Neural cell (in vitro differentiated cells): ENCODE measurements at regions not wholly inside any gene's neighbourhood (a gene's known extent, or its start where the extent isn't known, plus 50 kb on each side); places are given as distances from the start of the nearest gene placed in this dataset.

Experiments used
- H2AFZ ChIP-seq: fragments of 200-600, 300-800 bp; sonication (generic), shearing (Covaris generic); 2 replicates; pipeline ENCODE4 v1.6.0; 2014; ENCODE audit warnings: low read depth, mild to moderate bottlenecking, antibody characterized with exemption, low read length, moderate library complexity
- H3F3A ChIP-seq: fragments of 200-600 bp; shearing (Covaris generic); 2 replicates; pipeline ENCODE4 v1.6.1; 2016; ENCODE audit warnings: mild to moderate bottlenecking, moderate library complexity, mixed read lengths, antibody characterized with exemption, low read length; ENCODE audit not compliant: insufficient read depth, poor library complexity, severe bottlenecking
- H3K27ac ChIP-seq: fragments of 200-600, 300-800 bp; sonication (generic), shearing (Covaris generic); 2 replicates; pipeline ENCODE4 v1.5.1; 2014; ENCODE audit warnings: mild to moderate bottlenecking, low read length, moderate library complexity
- H3K27me3 ChIP-seq: fragments of 300-800, 200-600 bp; sonication (generic), shearing (Covaris generic); 2 replicates; pipeline ENCODE4 v1.6.0; 2014; ENCODE audit warnings: mild to moderate bottlenecking, low read depth, low read length, moderate library complexity; ENCODE audit not compliant: insufficient read depth
- H3K36me3 ChIP-seq: fragments of 300-800, 200-600 bp; sonication (generic), shearing (Covaris generic); 2 replicates; pipeline ENCODE4 v1.5.1; 2014; ENCODE audit warnings: mild to moderate bottlenecking, antibody characterized with exemption, low read length, moderate library complexity; ENCODE audit not compliant: insufficient read depth
- H3K4me2 ChIP-seq: fragments of 300-800, 200-600 bp; sonication (generic), shearing (Covaris generic); 2 replicates; pipeline ENCODE4 v1.6.0; 2014; ENCODE audit warnings: mild to moderate bottlenecking, low read length
- H3K4me3 ChIP-seq: fragments of 300-800, 200-600 bp; sonication (generic), shearing (Covaris generic); 2 replicates; pipeline ENCODE4 v1.5.1; 2014; ENCODE audit warnings: mild to moderate bottlenecking, low read length, moderate library complexity
- H3K79me2 ChIP-seq: fragments of 200-600 bp; shearing (Covaris generic); replicated peaks from 2 replicates; pipeline ENCODE4 v1.6.0; 2014; ENCODE audit warnings: mild to moderate bottlenecking, low read length, moderate library complexity; ENCODE audit not compliant: insufficient read depth
- H3K9ac ChIP-seq: fragments of 300-800, 200-600 bp; sonication (generic), shearing (Covaris generic); 2 replicates; pipeline ENCODE4 v1.6.1; 2016; ENCODE audit warnings: mild to moderate bottlenecking, low read length, mixed read lengths
- H3K9me2 ChIP-seq: fragments of 200-600 bp; shearing (Covaris generic); 2 replicates; pipeline ENCODE4 v1.6.1; 2016; ENCODE audit warnings: mild to moderate bottlenecking, low read length, mixed read lengths; ENCODE audit not compliant: insufficient read depth
- H3K9me3 ChIP-seq: fragments of 200-600, 300-800 bp; sonication (generic), shearing (Covaris generic); 2 replicates; pipeline ENCODE4 v1.6.1; 2016; ENCODE audit warnings: mild to moderate bottlenecking, mixed run types, low read length, moderate library complexity, mixed read lengths
- H4K20me1 ChIP-seq: fragments of 200-600 bp; shearing (Covaris generic); 2 replicates; pipeline ENCODE4 v1.6.1; 2016; ENCODE audit warnings: mild to moderate bottlenecking, mixed run types; ENCODE audit not compliant: insufficient read depth
- CTCF ChIP-seq: fragments of 450-650 bp; IDR thresholded peaks from 2 replicates; pipeline ENCODE4 v1.5.1; 2014; ENCODE audit warnings: antibody characterized with exemption, mild to moderate bottlenecking, moderate library complexity; ENCODE audit not compliant: poor library complexity, severe bottlenecking
- EP300 ChIP-seq: fragments of 450-650 bp; conservative IDR thresholded peaks from 2 replicates; pipeline ENCODE4 v1.6.1; 2014; ENCODE audit warnings: antibody characterized with exemption, mild to moderate bottlenecking, moderate library complexity; ENCODE audit not compliant: poor library complexity, severe bottlenecking
- MXI1 ChIP-seq: fragments of 450-650 bp; conservative IDR thresholded peaks from 2 replicates; pipeline ENCODE4 v1.6.1; 2014; ENCODE audit warnings: antibody characterized with exemption, mild to moderate bottlenecking; ENCODE audit not compliant: poor library complexity, severe bottlenecking
- POLR2AphosphoS5 ChIP-seq: IDR thresholded peaks from 2 replicates; pipeline ENCODE4 v1.6.1; 2012
- RAD21 ChIP-seq: fragments of 450-650 bp; conservative IDR thresholded peaks from 2 replicates; pipeline ENCODE4 v1.6.1; 2014; ENCODE audit warnings: antibody characterized with exemption, mild to moderate bottlenecking, moderate library complexity
- REST ChIP-seq: IDR thresholded peaks from 2 replicates; pipeline ENCODE4 v1.6.1; 2012; ENCODE audit warnings: borderline replicate concordance
- TAF1 ChIP-seq: IDR thresholded peaks from 2 replicates; pipeline ENCODE4 v1.6.1; 2012; ENCODE audit warnings: low read depth

- Histone ChIP-seq H3K79me2 (no peaks in the 10 kb centered on the region), H4K20me1 (no peaks in the 10 kb centered on the region), H3K4me3 (no peak overlapping the region), H3K27me3 (no peaks in the 10 kb centered on the region), H3K9ac (no peak overlapping the region), H3K36me3 (no peaks in the 10 kb centered on the region), H3F3A (no peaks in the 10 kb centered on the region), H3K9me2 (no peaks in the 10 kb centered on the region), H3K4me2 (no peak overlapping the region), H3K27ac (no peak overlapping the region), H2AFZ (no peak overlapping the region), H3K9me3 (no peaks in the 10 kb centered on the region)
- TF ChIP-seq EP300 (no peak), RAD21 (no peak)
These were observed 216.7 kb downstream of the SNX19 start for GRCh38 chr11:130699561-130699960.

- H3K9me2 ChIP-seq: no peaks in the 10 kb centered on the region
- H3K79me2 ChIP-seq: no peaks in the 10 kb centered on the region
- no peak overlapping the region for H3K4me2 ChIP-seq
- no peaks in the 10 kb centered on the region for H3K27me3 ChIP-seq
- H2AFZ ChIP-seq: no peak overlapping the region
- H3K36me3 ChIP-seq: no peaks in the 10 kb centered on the region
- no peak overlapping the region for H3K27ac ChIP-seq
- no peaks in the 10 kb centered on the region for H4K20me1 ChIP-seq
- no peaks in the 10 kb centered on the region for H3F3A ChIP-seq
- H3K9me3 ChIP-seq: no peaks in the 10 kb centered on the region
- TF ChIP-seq TAF1: no peak
- TF ChIP-seq MXI1: no peak
- no peak for TF ChIP-seq CTCF
- H3K9ac ChIP-seq: no peak overlapping the region
- H3K4me3 ChIP-seq: no peak overlapping the region
These were observed 216.2 kb downstream of the SNX19 start for GRCh38 chr11:130700092-130700491.

- no peaks in the 10 kb centered on the region for H3K9me2 ChIP-seq
- H3K4me3 ChIP-seq: no peak overlapping the region
- H3K36me3 ChIP-seq: no peaks in the 10 kb centered on the region
- H3K79me2 ChIP-seq: no peaks in the 10 kb centered on the region
- no peak overlapping the region for H3K9ac ChIP-seq
- no peak overlapping the region for H3K27ac ChIP-seq
- no peaks in the 10 kb centered on the region for H4K20me1 ChIP-seq
- H3K9me3 ChIP-seq: no peaks in the 10 kb centered on the region
- TF ChIP-seq REST (no peak), POLR2AphosphoS5 (no peak), EP300 (no peak)
- no peaks in the 10 kb centered on the region for H3K27me3 ChIP-seq
- no peak overlapping the region for H3K4me2 ChIP-seq
- no peak overlapping the region for H2AFZ ChIP-seq
- H3F3A ChIP-seq: no peaks in the 10 kb centered on the region
These were observed 212.6 kb downstream of the SNX19 start for GRCh38 chr11:130703489-130704190.
